SHP77 (cell line): ENCODE measurements at regions not wholly inside any gene's neighbourhood (a gene's known extent, or its start where the extent isn't known, plus 50 kb on each side); places are given as distances from the start of the nearest gene placed in this dataset.
"Not testable (repeated sequence)": the region's sequence is repeated elsewhere in the genome, so short reads cannot be mapped to it uniquely, and the experiment has no call there.

ENCODE experiments used
- DNase-seq, 2 experiments: peaks; one replicate each; lab custom pipeline; 2025; lab: John Stamatoyannopoulos, UW

- no peak for DNase-seq
Measured at GRCh38 chr13:74730556-74731331, 596.5 kb upstream of the KLF12 start.

- DNase-seq: no peak
Measured at GRCh38 chr13:74726206-74726605, 592.0 kb upstream of the KLF12 start.

- not testable (repeated sequence) for DNase-seq
Measured at GRCh38 chr13:74718232-74718842, 584.1 kb upstream of the KLF12 start.

DNA sequence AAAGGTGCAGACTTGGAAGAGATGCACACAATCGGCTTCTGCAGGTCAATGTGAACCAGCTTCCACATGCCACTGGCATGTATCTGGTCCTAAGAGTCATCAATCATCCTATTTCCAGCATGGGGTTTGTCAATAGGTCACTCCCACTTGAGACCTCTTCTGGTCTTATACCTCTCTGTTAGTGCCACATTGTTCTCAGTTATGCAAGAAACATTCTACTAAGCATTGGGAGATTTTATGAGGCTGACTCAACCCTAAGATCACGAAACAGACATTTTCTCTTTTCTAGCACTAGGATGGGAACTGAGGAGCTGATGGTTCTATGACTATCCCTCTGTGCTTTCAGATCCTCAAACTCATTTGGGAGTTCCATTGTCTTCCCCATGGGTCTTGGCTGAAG is 581.5 kb upstream of the KLF12 start:
- DNase-seq: no peak

GRCh38 chr13:74710006-74710405 is 575.8 kb upstream of the KLF12 start:
- DNase-seq: no peak

DNA sequence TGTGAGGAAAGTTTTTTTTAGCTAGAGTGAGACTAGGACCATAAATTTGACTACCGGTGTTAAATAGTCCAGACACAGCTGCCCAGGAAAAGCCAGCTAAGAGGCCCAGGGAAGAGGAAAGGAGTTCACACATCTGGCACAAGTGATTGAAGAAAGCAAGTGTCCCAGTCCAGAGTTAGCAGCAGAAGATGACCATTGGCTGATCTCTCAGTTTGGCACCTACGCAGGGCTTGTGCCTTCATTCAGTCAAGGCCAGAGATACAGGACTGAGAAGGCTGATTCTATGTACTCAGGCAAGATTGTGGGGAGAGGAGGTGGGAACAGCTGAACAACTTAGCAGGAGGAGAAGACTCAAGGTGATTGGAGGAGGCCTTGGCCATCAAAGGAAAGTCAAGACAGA is 575.0 kb upstream of the KLF12 start:
- no peak for DNase-seq

DNA sequence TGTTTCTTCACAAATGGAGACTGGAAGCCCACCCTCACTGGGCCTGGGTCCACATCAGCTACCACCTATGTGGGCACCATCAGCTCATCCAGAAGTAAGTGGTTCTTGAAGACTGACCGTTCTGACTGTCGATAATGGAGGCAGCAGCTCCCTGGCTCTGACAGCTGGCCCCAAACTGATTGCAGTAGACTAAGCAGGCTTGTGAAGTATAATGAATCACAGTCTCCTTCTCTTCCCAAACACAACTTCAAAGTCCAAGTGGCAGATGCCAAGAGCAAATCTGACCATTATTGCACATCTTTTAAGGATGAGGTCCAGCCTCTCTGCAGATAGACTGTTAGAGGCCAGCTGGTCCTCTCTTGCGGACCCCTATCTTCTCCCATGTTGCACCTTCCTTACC is 574.4 kb upstream of the KLF12 start:
- no peak for DNase-seq

DNA sequence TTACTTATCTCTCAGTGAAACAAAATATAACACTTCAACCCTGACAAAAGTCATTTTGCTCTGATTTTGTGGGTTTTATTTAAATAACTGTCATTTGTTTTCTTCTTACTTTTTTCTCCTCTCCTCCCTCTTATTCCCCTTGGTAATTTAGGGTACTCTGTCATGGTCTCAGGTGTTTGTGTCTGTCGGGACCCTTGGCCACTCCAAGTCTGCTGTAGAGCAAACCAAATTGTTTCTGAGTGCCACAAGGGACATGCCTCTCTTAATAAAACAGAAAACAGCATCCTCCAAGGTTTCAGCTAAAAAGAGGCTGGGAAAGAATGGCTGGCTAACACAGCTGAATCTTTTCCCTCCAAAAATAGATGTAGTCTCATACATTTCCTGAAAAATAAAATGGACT is 573.1 kb upstream of the KLF12 start:
- DNase-seq: no peak

- no peak for DNase-seq
Measured at GRCh38 chr13:74706801-74707200, 572.6 kb upstream of the KLF12 start.

GRCh38 chr13:74705438-74705837 is 571.2 kb upstream of the KLF12 start:
- DNase-seq: no peak

GRCh38 chr13:74703855-74704387 is 569.7 kb upstream of the KLF12 start:
- no peak for DNase-seq

GRCh38 chr13:74696148-74696922 is 562.1 kb upstream of the KLF12 start:
- no peak for DNase-seq

- no peak for DNase-seq
Measured at GRCh38 chr13:74695021-74695800, 561.0 kb upstream of the KLF12 start.

- no peak for DNase-seq
Measured at GRCh38 chr13:74687442-74688182, 553.4 kb upstream of the KLF12 start.

DNA sequence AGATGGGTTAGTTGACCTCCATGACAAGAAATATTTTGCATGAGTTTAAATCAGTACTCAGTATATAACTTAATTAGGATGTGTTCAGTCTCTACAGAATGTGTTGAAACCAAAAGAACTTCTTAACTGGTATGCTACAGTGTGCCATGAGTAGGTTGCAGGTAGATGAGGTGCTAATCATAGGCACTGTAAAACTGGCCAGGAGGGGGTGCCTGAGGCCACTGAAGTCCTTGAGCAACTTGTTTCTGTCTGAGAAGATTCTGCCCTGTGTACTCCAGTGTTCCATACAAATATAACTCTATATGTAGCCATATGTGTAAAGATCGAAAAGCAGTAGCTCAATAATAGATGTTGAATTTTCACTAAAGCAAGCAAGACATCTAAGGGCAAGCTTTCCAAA is 549.2 kb upstream of the KLF12 start:
- DNase-seq: no peak

GRCh38 chr13:74682746-74683145 is 548.5 kb upstream of the KLF12 start:
- no peak for DNase-seq

DNA sequence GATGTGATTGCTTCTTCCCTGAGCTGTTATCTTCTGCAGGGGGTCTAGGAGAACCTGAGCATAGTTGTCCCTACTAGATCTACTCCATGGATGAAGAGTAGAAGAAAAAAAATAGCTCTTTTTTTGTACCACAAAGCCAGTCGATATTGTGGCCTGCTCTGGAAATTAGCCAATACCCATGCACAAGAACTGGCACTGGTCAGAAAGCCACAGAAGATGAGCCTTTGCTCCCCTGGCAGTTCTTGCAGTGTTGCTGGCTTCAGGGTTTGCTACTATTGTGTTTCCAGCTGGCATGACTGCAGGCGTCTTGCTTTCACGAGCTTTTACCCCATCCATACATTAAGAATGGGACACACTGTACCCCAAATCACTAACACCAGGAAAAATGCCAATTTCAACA is 547.7 kb upstream of the KLF12 start:
- no peak for DNase-seq

GRCh38 chr13:74678308-74678965 is 544.2 kb upstream of the KLF12 start:
- no peak for DNase-seq

GRCh38 chr13:74675972-74676371 is 541.8 kb upstream of the KLF12 start:
- DNase-seq: no peak

- DNase-seq: no peak
Measured at GRCh38 chr13:74675182-74675581, 541.0 kb upstream of the KLF12 start.

GRCh38 chr13:74674720-74675119 is 540.5 kb upstream of the KLF12 start:
- DNase-seq: no peak
